ENCODE measurements at regions not wholly inside any gene's neighbourhood (a gene's known extent, or its start where the extent isn't known, plus 50 kb on each side); places are given as distances from the start of the nearest gene placed in this dataset.

DNA sequence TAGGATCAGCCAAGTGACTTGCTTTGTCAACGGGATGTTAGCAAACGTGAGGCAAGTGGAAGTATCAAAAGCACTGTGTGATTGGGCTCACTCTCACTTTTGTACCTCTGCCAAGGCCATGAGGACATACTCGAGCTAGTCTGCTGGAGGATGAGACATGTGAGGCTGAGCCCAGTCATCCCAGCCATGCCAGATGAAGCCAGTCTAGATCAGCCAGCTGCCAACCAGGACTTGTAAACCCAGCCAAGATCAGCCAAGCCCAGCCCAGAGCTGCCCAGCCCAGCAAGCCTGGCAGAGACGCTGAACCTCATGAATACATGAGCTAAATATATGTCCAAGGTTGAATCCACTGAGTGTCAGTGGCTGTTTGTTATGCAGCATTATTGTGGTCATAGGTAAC is 369.7 kb downstream of the MN1 start:
- TF ChIP-seq, protein P1, sequence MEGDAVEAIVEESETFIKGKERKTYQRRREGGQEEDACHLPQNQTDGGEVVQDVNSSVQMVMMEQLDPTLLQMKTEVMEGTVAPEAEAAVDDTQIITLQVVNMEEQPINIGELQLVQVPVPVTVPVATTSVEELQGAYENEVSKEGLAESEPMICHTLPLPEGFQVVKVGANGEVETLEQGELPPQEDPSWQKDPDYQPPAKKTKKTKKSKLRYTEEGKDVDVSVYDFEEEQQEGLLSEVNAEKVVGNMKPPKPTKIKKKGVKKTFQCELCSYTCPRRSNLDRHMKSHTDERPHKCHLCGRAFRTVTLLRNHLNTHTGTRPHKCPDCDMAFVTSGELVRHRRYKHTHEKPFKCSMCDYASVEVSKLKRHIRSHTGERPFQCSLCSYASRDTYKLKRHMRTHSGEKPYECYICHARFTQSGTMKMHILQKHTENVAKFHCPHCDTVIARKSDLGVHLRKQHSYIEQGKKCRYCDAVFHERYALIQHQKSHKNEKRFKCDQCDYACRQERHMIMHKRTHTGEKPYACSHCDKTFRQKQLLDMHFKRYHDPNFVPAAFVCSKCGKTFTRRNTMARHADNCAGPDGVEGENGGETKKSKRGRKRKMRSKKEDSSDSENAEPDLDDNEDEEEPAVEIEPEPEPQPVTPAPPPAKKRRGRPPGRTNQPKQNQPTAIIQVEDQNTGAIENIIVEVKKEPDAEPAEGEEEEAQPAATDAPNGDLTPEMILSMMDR (IDR thresholded peaks at IDR 0.05): no peak
- TF ChIP-seq POLR2A (IDR thresholded peaks at IDR 0.05): no peak

All from vagina (tissue), 2 donors.